GM12878 (cell line): ENCODE measurements at regions not wholly inside any gene's neighbourhood (a gene's known extent, or its start where the extent isn't known, plus 50 kb on each side); places are given as distances from the start of the nearest gene placed in this dataset.

Source experiments
- BCL11A ChIP-seq: IDR thresholded peaks from 2 replicates; pipeline ENCODE4 v1.6.1; 2011; ENCODE audit warnings: low read depth, low read length
- BHLHE40 ChIP-seq, 2 experiments: fragments of 450-650 bp in 1 of 2; IDR thresholded peaks; 2 replicates each; pipeline ENCODE4 v1.6.1; 2011 to 2017; ENCODE audit warnings: low read depth in 2 of 2, borderline replicate concordance in 1 of 2, improper control_type of control experiment in 1 of 2, low read length in 1 of 2, mild to moderate bottlenecking in 1 of 2
- CREB1 ChIP-seq: IDR thresholded peaks from 2 replicates; pipeline ENCODE4 v1.6.1; 2012; ENCODE audit warnings: low read depth, mild to moderate bottlenecking, inconsistent platforms
- CTCF ChIP-seq, 3 experiments: IDR thresholded peaks in 2 of 3; conservative IDR thresholded peaks in 1 of 3; 2 replicates each; pipeline ENCODE4 v1.5.1; 2011; ENCODE audit warnings: low read depth in 3 of 3, low read length in 3 of 3, mild to moderate bottlenecking in 3 of 3, control low read depth in 2 of 3, moderate library complexity in 2 of 3, inconsistent platforms in 1 of 3, mixed read lengths in 1 of 3; ENCODE audit not compliant: control insufficient read depth in 2 of 3, insufficient read depth in 1 of 3; ENCODE audit errors: extremely low read depth in 1 of 3
- EGR1 ChIP-seq, 2 experiments: IDR thresholded peaks; 1 replicate in 1 of 2; 2 replicates in 1 of 2; pipeline ENCODE4 v1.6.1; 2011 to 2012; ENCODE audit warnings: low read depth in 2 of 2, low read length in 2 of 2, borderline replicate concordance in 1 of 2, mild to moderate bottlenecking in 1 of 2, moderate library complexity in 1 of 2
- FOXK2 ChIP-seq: fragments of 450-650 bp; IDR thresholded peaks from 2 replicates; pipeline ENCODE4 v1.6.1; 2017; ENCODE audit warnings: mild to moderate bottlenecking, moderate library complexity
- MTA3 ChIP-seq: IDR thresholded peaks from 2 replicates; pipeline ENCODE4 v1.6.1; 2012; ENCODE audit warnings: low read length, inconsistent platforms, borderline replicate concordance
- NFIC ChIP-seq: IDR thresholded peaks from 2 replicates; pipeline ENCODE4 v1.6.1; 2012; ENCODE audit warnings: low read depth, mild to moderate bottlenecking, inconsistent platforms, low read length, moderate library complexity
- NFXL1 ChIP-seq: fragments of 450-650 bp; IDR thresholded peaks from 2 replicates; pipeline ENCODE4 v1.6.1; 2017; ENCODE audit warnings: antibody characterized with exemption, mild to moderate bottlenecking, borderline replicate concordance
- POLR2A ChIP-seq: IDR thresholded peaks from 2 replicates; pipeline ENCODE4 v1.6.1; 2011; ENCODE audit warnings: low read depth, mild to moderate bottlenecking, low read length
- RAD51 ChIP-seq: fragments of 450-650 bp; IDR thresholded peaks from 2 replicates; pipeline ENCODE4 v1.6.1; 2016; ENCODE audit warnings: moderate library complexity, mild to moderate bottlenecking, inconsistent platforms
- SKIL ChIP-seq: fragments of 450-650 bp; IDR thresholded peaks from 2 replicates; pipeline ENCODE4 v1.6.1; 2017; ENCODE audit warnings: mild to moderate bottlenecking, low read depth, inconsistent platforms; ENCODE audit not compliant: poor library complexity, severe bottlenecking
- SMC3 ChIP-seq: IDR thresholded peaks from 2 replicates; pipeline ENCODE4 v1.6.1; 2011; ENCODE audit warnings: low read length, improper control_type of control experiment, borderline replicate concordance
- TCF3 ChIP-seq: IDR thresholded peaks from 2 replicates; pipeline ENCODE4 v1.6.1; 2012; ENCODE audit warnings: low read depth, mild to moderate bottlenecking, low read length, borderline replicate concordance; ENCODE audit not compliant: insufficient read depth

GRCh38 chr16:65657071-65657494 is 535.2 kb upstream of the CDH11 start:
- TF ChIP-seq TCF3: no peak
- no peak for TF ChIP-seq SKIL
- no peak for TF ChIP-seq BHLHE40 (IDR thresholded peaks at IDR 0.05; ENCODE audit: borderline replicate concordance in 1 of 2, low read depth in 2 of 2, low read length in 1 of 2)
- TF ChIP-seq CREB1: no peak
- no peak for TF ChIP-seq CTCF (IDR thresholded peaks at IDR 0.05 in 2 of 3, conservative IDR thresholded peaks at IDR 0.05 in 1 of 3; ENCODE audit: control insufficient read depth in 2 of 3, extremely low read depth in 1 of 3, insufficient read depth in 1 of 3, low read depth in 3 of 3, low read length in 3 of 3)
- TF ChIP-seq NFIC: no peak
- TF ChIP-seq RAD51: no peak
- TF ChIP-seq POLR2A: no peak
- no peak for TF ChIP-seq EGR1 (IDR thresholded peaks at IDR 0.05; ENCODE audit: borderline replicate concordance in 1 of 2, low read depth in 2 of 2, low read length in 2 of 2)
- TF ChIP-seq NFXL1: no peak
- TF ChIP-seq FOXK2: no peak
- TF ChIP-seq MTA3: no peak
- no peak for TF ChIP-seq BCL11A
- TF ChIP-seq SMC3: no peak
